NK-92 treated with Interleukin-12 subunit alpha and Interleukin-12 subunit beta, amount 100 ng/mL, for 24 hours (cell line): ENCODE measurements at regions not wholly inside any gene's neighbourhood (a gene's known extent, or its start where the extent isn't known, plus 50 kb on each side); places are given as distances from the start of the nearest gene placed in this dataset.

Experiments
- DNase-seq: peaks from one replicate; lab custom pipeline; 2025; lab: John Stamatoyannopoulos, UW

GRCh38 chr14:32022938-32023466 is 54.1 kb upstream of the ARHGAP5 start:
- DNase-seq = no peak

DNA sequence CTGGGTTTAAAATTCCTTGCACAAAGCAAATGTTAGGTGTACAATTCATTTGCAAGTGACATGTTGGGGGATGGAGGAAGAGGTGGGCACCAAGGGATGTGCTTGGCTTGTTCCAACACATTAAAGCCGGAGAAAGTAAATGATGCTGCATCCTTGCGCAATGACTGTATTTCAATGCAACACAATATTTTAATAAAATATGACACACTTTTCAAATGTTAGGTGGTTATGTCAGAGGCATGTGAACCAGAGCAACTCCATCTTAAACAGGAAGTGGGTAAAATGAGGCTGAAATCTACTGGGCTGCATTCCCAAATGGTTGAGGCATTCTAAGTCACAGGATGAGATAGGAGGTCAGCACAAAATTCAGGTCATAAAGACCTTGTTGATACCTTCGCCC is 53.6 kb upstream of the ARHGAP5 start:
- DNase-seq = no peak

- no peak for DNase-seq
These were observed 49.7 kb upstream of the ARHGAP5 start for GRCh38 chr14:32027255-32027939.
